ENCODE measurements at regions not wholly inside any gene's neighbourhood (a gene's known extent, or its start where the extent isn't known, plus 50 kb on each side); places are given as distances from the start of the nearest gene placed in this dataset.

- Mint-ChIP-seq H3K36me3 (no peaks in the 10 kb centered on the region), H3K4me3 (no peak overlapping the region), H3K4me1 (no peaks in the 10 kb centered on the region), H3K9me3 (peaks cover 2% of the 10 kb centered on the region), H3K27me3 (ENCODE audit: insufficient read depth, low read depth) (peaks cover 5% of the 10 kb centered on the region), H3K27ac (no peak overlapping the region)
- no peaks in the 10 kb centered on the region for H3K27me3 ChIP-seq
- no peak overlapping the region for H3K4me3 ChIP-seq
- H3K9me3 ChIP-seq (ENCODE audit: low read depth), result no peaks in the 10 kb centered on the region
- H4K20me1 ChIP-seq (ENCODE audit: low read depth), result no peaks in the 10 kb centered on the region
- no peaks in the 10 kb centered on the region for H3F3A ChIP-seq (ENCODE audit: low read depth)
- TF ChIP-seq EZH2 (IDR thresholded peaks at IDR 0.05) (no peak), EZH2phosphoT487 (IDR thresholded peaks at IDR 0.05) (no peak), CTCF (IDR thresholded peaks at IDR 0.05) (no peak)
- no peaks in the 10 kb centered on the region for H3K36me3 ChIP-seq
- no peak overlapping the region for H2AFZ ChIP-seq (replicated peaks)
- H3K9ac ChIP-seq, result no peak overlapping the region
- DNase-seq (ENCODE audit: low spot score), result no peak
- no peak overlapping the region for H3K27ac ChIP-seq
- H3K4me2 ChIP-seq, result no peak overlapping the region
- H3K79me2 ChIP-seq (ENCODE audit: low read depth), result no peaks in the 10 kb centered on the region
- no peaks in the 10 kb centered on the region for H3K4me1 ChIP-seq
Observed at GRCh38 chrX:81414630-81415029, 212.7 kb downstream of the SH3BGRL start.

Data from neural progenitor cell (in vitro differentiated cells).